ENCODE measurements at regions not wholly inside any gene's neighbourhood (a gene's known extent, or its start where the extent isn't known, plus 50 kb on each side); places are given as distances from the start of the nearest gene placed in this dataset.

DNA sequence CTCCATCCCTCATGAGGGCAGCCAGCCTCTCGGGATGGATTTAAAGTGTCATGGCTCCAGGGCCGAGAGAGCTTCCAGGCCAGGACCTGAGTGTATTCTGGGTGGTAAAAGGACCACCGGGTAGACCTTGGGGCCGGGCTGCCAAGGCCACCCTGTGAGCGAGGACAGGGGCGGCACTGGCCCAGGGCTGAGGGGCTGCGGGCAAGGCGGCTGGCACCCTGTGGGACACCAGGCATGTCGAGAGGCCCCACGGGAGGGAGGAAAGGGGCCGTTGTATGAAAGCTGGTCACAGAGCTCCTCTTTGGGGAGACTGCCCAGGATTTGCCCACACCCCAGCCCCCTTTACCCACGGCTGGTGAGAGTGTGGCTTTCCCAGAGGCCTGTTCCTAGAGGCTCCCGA, 92.3 kb upstream of the RTL6 start:
- DNase-seq, result no peak

DNA sequence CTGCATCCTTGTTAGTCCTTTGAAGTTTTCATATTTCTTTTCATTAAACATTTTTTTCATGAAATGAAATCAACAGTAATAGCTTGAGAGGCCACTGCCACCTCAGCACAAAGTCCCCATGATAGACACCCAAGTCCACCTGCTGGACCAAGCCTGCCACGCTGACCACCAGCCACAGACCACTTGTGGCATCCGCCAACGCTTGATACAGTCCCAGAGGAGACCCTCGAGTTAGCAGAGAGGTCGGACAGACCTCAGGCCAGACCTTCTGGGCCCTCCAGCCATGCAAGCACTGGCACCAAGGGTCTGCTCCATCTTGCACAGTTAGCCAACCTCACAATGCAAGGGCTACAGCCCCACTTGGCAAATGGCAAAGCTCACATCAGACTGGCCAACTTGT, 91.8 kb upstream of the RTL6 start:
- DNase-seq, result no peak

DNA sequence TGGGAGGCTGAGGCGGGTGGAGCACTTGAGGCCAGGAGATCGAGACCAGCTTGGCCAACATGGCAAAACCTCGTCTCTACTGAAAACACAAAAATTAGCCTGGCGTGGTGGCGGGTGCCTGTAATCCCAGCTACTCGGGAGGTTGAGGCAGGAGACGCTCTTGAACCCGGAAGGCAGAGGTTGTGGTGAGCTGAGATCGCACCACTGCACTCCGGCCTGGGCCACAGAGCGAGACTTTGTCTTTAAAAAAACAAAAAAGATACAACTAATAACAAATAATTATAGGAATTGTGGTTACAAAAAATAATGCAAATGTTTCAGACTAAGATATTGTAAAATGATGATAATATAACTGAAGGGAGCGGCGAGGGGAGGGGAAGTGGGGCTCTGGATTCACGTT, 90.3 kb upstream of the RTL6 start:
- DNase-seq, result no peak

DNA sequence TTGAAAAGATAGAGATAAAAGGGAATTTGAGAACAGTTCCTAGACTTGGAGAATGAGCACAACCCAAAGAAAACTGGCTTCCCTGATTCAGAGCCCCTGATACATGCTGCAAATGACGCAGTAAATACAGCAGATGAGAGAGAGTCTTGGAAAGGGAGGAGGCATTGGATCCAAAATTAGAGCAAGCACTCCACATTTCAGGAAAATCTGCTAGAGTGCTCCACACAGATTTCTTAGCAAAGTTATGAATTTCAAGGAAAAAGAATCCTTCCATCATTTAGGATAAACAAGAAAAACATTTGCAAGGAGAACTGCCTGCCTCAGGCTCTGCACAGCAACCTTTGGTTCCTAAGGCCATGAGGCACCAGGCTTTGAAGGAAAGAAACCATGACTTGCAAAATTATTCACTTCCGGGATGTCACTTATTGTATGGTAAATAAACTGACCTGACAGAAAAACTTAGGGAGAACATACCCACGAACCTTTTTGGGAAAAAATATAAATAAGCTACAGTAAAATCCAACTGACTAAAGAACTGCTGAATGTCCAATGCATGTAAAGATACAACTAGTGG, 89.8 kb upstream of the RTL6 start:
- no peak for DNase-seq

DNA sequence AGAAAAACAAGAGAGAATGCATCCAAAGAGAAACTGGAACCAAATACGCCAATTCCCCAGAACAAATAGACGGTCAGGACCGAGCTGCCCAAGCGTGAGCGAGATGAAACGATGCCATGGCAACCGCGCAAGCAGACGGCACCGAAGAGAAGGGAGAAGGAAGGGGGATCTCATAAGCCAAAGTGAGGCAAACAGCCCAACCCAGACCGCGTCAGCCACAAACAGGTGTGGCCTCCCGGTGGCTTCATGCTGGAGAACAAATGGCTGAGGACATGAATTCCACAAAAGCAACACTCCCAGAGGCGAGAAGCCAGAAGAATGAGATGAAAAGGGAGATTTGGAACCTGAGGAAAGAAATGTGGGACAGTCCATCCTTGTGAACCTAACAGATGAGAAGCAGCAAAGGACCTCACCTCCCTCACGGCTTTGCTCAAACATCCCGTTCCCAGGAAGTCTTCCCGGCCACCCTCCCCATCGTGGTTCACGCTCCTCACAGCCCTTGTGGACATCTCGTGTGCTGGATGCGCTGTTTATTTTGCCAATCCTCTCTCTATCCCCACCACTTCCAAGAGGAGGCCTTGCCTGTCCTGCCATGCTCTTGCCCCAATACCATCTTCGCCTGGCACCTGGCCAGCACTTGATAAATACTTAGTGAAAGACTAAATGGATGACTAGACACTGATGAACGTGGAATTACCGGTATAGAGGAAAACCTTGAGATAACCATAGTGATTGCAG, 89.1 kb upstream of the RTL6 start:
- DNase-seq, result no peak

DNA sequence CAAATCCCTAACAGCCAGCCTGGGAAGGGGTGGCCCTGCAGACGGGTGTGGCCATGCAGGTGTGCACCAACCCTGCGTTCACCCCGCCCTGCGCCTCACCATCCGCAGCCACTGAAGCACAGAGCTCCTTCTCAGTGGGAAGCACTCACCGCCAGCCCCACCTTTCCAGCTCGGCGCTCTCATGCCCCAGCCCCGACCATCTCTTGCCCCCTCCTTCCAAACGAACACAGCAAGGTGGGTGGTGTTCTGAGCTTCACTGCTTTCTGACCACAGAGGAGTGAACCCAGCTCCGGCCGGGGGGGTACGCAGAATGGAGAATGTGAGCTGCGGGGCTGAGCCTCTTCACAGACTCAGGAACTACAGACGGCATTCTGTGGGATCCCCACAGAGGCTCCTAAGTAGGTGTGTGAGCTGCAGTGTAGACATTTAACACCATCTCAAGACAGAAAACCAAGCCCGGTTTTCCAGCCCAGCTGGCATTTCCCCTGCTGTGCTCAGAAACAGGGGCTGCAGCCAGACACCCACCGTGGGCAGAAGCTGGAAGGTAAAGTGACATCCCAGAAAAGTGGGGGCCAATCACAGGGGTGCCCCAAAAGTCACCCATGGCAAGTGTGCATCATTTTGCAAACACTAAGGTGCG, 88.4 kb upstream of the RTL6 start:
- no peak for DNase-seq

DNA sequence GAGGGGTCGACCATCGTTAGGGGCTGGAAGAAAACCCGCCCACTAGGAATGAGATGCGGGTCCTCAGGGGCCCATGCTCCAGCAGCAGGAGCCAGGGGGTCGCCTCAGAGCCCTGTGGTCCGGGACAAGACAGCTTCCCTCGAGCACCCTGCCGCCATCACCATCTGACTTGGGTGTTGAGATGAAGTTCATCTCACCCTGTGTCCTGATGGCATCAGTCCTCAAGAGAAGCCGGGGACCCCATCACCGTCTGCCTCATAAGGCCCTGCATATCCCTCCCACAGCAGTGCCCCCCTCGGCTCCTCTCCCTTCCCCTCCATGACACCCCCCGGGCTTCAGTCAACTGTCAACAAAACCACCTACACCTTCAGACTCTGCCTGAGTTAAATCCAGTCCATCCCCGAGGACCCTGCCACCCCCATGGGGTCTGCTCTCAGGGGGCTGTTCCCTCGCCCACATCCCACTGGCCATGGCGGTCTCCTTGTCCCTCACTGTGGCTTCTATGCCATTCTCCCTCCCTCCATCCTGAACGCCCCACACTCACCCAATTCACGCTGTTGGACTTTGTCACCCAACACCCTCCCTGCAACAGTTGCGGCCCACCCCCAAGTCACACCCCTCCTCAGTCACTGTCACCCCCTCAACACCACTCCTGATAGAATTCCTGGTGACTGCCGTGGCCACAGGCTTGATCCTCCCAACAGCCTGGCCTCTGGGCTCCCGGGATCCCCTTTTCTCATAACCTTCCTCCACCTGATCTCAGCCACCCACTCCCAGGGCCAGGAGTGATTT, 87.7 kb upstream of the RTL6 start:
- DNase-seq, result peak; percentile 9

DNA sequence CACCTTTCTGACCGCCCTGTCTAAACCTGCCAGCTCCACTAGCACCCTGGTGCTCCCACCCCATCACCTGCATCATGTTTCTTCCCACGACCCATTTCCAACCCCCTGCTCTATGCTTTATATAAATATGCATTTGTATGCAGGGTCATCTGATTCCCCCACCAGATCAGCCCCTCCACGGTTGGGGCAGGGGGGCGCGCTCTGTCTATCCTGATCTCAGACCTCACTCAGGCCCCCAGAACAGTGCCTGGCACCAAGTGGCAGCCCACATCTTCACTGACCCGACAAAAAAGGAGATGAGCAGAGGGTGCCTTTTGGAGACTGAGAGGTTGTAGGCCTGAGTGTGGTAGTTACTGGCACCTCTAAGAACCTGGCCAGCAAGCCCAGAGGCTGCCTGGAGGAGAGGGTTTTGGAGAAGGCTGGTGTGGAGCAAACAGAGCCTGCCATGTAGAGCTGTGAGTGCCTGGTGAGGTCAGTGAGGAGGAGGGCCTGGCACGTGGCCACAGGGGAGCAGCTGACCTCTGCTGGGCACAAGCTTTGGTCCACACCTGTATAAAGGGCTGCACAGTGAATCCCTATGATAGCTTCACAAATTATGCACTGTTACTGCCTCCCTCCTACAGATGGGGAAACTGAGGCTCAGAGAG, 86.3 kb upstream of the RTL6 start:
- no peak for DNase-seq

DNA sequence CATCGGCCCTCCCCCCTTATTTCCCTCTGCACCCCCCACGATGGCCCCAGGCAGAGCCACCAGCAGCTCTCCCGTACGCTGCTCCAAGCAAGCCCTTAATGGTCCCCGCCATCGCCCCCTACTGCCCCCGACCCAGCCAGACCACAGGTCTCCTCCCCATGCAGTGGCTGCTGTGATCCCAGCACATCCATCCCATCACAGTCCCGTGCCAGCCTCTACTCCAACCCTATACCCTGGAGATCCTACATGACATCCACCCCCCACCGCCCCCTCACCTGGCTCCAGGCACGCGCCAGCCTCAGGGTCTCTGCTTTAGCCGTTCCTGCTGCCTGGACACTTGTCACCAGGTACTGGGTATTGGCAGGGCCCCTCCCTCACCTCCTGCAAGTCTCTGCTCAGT, 85.8 kb upstream of the RTL6 start:
- DNase-seq, result no peak

DNA sequence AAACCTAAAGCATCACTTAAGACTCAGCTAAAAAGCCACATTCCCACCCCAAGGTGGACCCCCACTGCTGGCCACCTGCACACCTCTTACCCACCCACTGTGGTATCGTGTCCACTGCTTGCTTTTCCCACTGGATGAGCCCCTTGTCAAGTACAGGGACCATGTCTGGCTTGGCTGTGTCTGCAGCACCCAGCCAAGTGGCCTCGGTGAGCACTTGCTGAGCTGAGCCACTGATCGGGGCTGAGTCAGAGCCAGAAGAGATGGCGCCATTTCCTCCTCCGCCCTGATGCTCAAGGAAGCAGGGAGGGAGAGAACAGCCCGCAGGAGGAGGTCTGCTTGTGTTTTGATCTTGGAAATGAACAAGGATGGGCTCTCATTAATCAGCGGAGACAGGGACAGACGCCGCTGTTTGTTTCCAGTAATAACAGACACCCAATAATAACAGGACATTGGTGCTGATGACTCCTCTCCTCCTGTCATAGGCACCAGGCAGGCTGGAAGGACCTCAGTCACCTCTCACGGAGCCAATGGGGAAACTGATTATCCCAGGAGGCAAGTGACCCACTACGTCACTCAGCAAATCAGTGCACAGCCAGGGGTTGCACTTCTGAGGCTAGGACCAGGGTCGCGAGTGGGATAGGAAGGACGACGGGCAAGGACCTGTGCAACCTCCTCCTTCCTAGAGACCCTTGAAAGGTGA, 85.2 kb upstream of the RTL6 start:
- no peak for DNase-seq

DNA sequence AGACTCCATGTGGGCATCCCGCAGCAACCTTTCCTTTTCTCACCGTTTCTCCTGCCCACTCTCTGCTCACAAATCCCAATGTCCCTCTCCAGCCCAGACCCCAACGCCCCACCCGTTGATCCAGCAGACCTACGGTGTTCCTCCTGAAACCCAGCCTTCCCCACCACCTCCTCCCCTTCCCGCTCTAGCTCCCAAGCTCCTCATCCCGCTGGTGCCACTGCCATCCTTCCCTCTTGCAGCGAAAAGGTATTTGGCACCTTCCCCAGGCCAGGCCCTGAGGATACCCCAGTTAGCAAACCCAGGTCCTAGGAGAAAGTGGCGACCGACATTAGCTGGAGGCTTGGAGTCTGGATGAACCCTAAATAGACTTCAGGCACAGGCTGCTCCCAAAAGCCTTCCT, 84.0 kb upstream of the RTL6 start:
- DNase-seq, result no peak

DNA sequence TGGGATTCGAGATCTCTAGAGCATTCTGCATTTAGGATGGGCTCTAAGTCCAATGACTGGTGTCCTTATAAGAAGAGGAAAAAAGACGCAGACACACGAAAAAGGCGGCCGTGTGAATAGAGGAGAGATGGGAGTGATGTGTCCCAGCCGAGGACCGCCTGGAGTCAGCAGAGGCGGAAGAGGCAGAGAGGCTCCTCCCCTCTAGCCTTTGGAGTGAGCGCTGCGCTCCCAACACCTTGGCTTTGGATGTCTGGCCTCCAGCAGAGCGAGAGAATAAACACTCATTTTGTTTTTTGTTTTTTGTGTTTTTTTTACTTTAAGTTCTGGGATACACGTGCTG, 83.0 kb upstream of the RTL6 start:
- DNase-seq, result no peak

DNA sequence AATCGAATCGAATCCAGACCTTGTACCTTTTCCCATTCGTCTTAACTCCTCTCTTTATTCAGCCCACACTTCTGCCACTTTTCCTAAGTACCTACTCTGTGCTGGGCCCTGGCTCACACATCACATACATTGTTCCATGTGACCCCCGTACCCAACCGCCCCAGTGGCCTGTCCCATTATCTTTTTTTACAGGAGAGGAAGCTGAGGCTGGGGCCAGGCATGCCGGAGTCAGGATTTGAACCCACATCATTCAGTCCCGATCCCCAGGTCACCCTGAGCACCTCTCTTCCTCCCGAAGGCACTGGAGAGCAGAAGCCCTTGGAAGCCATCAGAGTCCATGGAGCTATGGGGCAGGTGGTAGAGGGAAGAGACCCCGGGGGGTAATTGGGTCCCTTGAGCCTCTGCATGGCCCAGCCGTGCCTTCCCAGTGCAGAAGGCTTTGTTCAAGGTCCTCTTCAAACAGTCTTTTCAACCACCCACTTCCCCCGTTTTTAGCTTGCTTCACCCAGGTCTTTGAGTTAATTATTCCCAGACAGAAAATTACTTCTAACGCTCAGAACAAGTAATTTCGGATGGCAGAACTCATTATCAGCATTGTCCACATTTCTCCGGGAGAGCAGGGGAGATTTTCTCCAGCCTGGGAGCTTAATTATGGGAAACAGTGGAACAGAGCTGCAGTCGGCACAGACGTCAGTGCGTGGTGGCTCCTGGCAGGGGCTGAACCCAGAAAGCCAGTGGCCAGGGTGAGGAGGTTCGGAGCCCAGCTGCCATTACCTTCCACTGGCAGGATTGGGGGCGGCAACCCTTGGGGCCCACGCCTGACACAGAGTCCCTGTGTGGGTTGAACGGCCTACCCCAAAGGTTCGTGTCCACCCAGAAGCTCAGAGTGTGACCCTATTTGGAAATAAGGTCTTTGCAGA, 82.4 kb upstream of the RTL6 start:
- no peak for DNase-seq

DNA sequence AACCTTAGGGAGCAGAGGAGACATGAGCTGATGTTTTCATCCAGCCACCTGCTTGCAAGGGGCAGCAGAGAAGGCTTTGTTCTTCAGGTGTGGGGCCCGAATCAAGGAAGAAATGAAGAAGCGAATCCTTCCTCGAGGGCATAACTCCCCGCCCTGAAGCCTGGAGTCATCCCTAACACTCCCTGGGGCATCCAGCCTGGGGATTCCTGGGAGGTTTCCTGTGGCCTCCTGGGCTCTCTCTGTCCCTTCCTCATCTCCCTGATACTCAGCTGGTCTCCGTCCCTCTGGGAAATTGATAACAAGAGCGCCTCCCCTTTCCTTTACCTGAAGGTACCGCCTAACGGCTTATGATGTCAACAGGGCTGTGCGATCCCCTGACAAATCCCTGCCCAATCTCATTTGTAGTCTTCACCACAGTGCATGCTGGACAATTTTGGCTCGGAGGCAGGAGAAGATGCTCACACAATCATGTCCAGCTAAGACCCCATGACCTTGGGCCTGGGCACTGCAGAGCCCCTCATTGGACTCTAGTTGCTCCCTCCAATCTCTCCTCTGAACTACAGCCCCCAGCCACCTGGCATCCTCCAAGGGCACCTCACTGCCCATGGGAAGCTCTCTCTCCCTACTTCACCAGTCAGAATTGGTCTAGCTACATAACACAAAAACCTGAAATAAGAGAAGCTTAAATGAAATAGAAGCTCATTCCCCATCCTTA, 80.6 kb upstream of the RTL6 start:
- no peak for DNase-seq

DNA sequence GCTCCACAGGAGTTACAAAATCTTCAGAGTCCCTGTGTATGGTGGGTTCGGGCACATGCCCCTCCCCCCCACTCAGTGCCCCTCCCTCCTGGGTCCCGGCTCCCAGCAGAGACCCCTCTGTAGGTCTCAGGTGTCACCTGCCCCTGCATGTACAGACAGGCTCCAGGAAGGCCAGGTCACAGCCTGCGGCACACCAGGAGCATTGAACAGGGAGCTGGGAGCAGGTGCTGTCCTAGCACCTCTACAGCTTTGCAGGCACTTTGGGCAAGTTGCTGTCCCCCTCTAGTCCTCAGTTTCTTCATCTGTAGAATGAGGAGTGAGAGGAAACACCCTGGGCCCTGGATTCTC, 80.1 kb upstream of the RTL6 start:
- no peak for DNase-seq

DNA sequence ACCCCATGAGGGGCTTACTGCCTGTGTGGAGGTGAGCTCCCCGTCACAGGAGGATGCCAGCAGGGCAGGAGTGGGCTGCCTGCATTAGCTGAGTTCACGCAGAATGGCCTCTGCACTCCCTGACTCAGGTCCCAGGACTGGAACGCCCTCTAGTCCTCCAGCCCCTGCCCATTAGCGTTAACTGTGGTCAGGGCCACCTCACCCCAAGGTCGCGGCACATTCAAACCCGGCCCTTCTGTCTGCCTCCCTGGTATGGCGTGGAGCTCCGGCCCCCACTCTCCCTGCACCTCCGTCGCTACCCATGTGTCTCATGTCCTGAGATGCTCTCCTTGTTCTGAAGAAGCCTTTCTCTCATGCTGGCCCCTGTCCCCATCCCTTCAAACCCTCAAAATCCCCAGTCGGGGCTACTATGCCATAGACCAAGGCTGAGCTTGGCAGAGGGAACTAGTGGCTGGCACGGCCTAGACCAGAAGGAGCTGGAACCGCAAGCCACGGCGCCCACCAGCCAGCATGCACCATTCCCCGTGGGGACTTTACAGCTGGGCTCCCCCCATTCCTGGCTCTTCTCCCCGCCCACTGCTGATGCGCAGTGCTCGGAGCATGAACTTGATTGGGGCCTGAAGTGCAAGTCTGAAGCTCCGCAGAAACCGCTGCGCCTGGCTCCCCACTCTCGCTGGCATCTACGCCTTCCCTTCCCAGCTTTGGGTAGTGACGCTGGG, 79.5 kb upstream of the RTL6 start:
- DNase-seq, result no peak

DNA sequence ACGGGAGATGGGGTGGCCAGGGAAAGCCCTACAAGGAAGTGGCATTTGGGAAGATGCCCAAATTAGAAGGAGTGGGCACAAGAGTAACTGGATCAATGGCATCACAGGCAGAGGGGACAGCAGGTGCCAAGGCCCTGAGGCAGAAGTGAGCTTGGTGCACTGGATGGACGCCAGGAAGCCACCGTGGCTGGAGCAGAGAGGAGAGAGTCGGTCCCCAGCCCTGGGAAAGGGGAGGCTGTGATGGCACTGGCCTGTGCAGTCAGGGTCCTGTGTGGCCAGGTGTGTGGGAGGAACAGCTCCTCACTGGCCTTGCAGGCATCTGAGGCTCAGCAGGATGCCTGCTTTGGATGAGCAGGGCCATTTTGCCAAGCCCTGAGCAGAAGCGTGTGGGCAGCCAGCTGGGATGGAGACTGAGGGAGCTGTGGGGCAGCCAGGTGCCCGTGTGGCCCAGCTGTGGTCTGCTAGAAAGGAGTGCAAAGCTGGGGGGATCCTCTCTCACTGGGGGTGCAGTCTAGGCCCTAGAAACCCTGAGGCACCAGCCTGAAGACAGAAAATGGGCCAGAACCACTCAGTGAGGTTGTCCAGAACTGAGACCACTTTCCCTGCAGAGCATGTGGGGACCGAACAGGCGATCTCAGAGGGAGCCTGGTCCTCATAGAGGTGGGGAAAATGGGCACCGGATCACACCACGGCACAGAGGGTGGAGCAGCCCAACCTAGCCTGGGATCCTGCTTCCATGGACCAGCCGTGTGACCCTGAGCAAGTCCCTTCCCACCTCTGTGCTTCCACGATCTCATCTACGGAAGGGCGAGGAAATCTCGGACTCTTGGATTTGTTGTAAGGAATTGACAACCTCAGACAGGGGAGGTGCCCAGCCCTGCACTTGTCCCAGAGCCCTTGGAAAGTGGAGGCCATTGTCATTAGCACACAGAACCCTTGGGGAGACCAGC, 78.6 kb upstream of the RTL6 start:
- no peak for DNase-seq

DNA sequence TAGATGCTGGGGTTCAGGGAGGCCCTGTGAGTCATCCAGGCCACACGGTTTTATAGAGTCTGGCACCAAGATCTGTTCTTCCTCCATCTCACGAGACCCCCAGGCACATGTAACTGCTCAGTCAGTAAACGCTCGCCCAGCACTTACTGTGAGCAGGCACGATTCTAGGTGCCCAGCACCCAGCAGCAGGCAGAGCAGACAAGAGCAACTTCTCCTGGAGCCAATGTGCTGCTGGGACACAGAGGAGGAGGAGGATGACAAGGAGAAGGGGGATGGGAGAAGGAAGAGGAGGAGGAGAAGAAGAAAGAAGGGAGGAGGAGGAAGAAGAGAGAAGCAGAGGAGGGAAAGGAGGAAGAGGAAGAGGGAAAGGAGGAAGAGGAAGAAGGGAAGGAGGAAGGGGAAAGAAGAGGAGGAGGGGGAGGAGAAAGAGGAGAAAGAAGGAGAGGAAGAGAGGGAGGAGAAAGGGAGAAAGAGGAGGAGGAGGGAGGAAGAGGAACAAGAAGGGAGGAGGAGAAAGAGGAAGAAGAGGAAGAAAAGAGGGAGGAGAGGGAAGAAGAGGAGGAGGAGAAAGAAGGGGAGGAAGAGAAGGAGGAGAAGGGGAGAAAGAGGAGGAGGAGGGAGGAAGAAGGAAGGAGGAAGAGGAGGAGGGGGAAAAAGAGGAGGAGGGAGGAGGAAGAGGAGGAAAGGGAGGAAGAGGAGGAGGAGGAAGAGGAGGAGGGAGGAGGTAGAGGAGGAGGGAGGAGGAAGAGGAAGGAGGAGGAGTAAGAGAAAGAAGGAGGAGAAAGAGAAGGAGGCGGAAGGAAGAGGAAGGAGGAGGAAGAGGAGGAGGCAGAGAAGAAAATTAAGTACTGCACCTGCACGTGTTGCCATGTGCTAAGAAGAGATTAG, 77.6 kb upstream of the RTL6 start:
- DNase-seq, result no peak

Measured in activated naive CD4-positive, alpha-beta T cell treated with anti-CD3 and anti-CD28 coated beads, Interleukin-2, amount 50 U/mL, for 16 hours (primary cell).